Omental fat pad (tissue), 3 donors: ENCODE measurements at regions not wholly inside any gene's neighbourhood (a gene's known extent, or its start where the extent isn't known, plus 50 kb on each side); places are given as distances from the start of the nearest gene placed in this dataset.
"Not testable (repeated sequence)": the region's sequence is repeated elsewhere in the genome, so short reads cannot be mapped to it uniquely, and the experiment has no call there.

Source experiments
- ATAC-seq: fragments of 150-250 bp; one replicate; pipeline ENCODE4 v1.9.1; 2016; ENCODE audit warnings: mild to moderate bottlenecking, moderate library complexity; ENCODE audit not compliant: low FRiP score
- DNase-seq: peaks from one replicate; pipeline ENCODE4 v3.0.0-alpha.2; 2019; ENCODE audit warnings: low spot score
- TF ChIP-seq, protein P1 (sequence below), 3 donors: fragments of 450-650 bp; IDR thresholded peaks; one replicate each; pipeline ENCODE4 v1.5.1; 2016 to 2017; ENCODE audit warnings: antibody characterized with exemption in 3 of 3, mild to moderate bottlenecking in 3 of 3, moderate library complexity in 2 of 3

DNA sequence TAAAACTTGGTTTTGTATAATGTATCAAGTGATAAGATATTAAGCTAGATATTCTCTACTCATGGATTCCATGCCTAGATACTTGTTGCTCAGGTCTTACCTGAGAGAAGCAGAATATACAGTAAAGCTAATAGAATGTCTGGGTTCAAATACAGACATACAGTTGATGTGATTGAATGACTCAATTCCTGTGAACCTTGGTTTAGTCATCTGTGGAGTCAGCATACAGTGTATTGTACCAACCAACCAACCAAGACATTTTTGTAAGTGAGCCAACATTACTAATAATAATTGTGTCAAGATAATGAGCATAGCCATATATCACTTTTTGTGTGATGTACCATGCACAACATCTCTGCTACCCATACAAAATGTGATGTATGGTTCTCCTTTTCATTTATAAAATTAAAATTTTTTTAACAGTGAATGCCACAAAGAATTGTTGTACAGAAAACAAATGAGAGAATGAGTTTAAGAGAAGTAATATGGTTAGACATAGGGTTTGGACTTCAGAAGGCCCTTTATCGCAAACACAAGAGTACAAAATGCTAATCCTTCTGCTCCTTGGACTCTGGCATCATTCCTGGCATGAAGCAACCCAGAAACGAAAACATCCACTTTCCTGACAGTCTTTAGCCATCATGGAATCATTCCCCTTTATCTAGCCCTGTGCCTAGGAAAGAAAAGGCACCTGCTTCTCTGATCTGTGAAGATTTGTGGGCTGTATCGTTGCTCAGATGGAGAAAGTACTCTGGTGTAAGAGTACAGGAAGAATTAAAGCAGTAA is 977.2 kb upstream of the USP15 start:
- no peak for ATAC-seq
- TF ChIP-seq, protein P1, sequence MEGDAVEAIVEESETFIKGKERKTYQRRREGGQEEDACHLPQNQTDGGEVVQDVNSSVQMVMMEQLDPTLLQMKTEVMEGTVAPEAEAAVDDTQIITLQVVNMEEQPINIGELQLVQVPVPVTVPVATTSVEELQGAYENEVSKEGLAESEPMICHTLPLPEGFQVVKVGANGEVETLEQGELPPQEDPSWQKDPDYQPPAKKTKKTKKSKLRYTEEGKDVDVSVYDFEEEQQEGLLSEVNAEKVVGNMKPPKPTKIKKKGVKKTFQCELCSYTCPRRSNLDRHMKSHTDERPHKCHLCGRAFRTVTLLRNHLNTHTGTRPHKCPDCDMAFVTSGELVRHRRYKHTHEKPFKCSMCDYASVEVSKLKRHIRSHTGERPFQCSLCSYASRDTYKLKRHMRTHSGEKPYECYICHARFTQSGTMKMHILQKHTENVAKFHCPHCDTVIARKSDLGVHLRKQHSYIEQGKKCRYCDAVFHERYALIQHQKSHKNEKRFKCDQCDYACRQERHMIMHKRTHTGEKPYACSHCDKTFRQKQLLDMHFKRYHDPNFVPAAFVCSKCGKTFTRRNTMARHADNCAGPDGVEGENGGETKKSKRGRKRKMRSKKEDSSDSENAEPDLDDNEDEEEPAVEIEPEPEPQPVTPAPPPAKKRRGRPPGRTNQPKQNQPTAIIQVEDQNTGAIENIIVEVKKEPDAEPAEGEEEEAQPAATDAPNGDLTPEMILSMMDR (IDR thresholded peaks at IDR 0.05) = no peak
- DNase-seq = no peak

DNA sequence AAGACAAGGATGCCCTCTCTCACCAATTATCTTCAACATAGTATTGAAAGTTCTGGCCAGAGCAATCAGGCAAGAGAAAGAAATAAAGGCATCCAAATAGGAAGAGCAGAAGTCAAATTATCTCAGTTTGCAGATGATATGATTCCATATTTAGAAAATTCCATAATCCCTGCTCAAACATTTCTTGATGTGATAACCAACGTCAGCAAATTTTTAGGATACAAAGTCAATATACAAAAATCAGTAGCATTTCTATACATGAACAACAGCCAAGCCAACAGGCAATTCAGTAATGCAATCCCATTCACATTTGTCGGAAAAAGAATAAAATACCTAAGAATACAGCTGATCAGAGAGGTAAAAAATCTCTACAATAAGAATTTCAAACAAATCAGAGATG is 969.7 kb upstream of the USP15 start:
- DNase-seq (no peak), ATAC-seq (no peak)
- TF ChIP-seq, protein P1 (IDR thresholded peaks at IDR 0.05) = no peak

DNA sequence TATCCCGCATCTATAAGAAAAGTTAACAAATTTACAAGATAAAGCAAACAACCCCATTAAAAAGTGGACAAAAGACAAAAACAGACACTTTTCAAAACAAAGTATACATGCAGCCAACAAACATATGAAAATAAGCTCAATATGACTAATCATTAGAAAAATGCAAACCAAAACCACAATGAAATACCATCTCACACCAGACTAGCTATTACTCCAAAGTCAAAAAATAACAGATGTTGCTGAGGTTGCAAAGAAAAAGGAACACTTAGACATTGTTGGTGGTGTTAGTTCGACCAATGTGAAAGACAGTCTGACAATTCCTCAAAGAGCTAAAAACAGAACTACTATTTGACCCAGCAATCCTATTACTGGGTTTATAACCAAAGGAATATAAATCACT is 968.6 kb upstream of the USP15 start:
- DNase-seq (no peak), ATAC-seq (no peak)
- TF ChIP-seq, protein P1 (IDR thresholded peaks at IDR 0.05) = no peak

DNA sequence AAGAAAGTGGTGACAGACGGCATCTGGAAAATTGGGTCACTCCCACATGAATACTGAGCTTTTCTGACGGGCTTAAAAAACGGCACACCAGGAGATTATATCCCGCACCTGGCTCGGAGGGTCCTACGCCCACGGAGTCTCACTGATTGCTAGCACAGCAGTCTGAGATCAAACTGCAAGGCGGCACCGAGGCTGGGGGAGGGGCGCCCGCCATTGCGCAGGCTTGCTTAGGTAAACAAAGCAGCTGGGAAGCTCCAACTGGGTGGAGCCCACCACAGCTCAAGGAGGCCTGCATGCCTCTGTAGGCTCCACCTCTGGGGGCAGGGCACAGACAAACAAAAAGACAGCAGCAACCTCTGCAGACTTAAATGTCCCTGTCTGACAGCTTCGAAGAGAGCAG is 966.2 kb upstream of the USP15 start:
- ATAC-seq = not testable (repeated sequence)

DNA sequence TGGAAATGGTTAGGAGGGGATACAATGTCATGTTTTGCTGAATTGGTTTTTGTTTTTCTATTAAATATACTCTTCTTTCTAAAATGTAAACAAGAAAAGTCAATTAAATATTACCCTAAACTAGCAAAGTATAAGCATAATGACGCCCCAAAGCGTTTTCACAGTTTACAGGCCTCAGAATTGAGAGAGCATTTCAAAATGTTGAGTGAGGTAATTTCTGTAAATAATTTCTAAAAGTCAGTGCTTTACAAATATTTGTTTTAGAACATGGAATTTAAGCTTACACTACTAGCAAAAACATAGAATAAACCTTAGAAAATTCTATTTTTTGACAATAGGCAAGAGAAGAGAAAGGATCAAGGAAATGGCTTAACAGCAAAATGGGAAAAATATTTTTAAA is 958.4 kb upstream of the USP15 start:
- no peak for ATAC-seq
- TF ChIP-seq, protein P1 (IDR thresholded peaks at IDR 0.05) = no peak
- no peak for DNase-seq

More for the DNA sequence above, 966.2 kb upstream of the USP15 start:
- DNase-seq = not testable (repeated sequence)

DNA sequence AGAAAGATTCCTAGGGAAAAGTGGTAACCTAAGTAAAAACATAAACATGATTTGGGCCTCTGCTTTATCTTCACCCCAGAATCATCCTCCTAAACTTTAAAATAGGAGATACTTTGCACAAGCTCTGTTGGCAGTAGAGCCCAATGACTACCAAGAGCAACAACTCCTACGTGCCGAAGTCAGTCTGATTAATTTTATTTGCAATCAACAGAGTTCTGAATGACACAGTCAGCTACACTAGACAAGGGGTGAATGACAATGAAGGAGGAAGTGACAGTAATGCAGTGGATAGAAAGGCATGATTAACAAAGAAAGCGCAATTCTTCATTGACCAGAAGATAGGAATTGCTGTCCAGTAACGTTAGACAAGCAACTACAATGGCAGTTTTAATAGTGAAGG is 957.9 kb upstream of the USP15 start:
- DNase-seq (no peak), ATAC-seq (no peak)
- TF ChIP-seq, protein P1 (IDR thresholded peaks at IDR 0.05) = no peak

DNA sequence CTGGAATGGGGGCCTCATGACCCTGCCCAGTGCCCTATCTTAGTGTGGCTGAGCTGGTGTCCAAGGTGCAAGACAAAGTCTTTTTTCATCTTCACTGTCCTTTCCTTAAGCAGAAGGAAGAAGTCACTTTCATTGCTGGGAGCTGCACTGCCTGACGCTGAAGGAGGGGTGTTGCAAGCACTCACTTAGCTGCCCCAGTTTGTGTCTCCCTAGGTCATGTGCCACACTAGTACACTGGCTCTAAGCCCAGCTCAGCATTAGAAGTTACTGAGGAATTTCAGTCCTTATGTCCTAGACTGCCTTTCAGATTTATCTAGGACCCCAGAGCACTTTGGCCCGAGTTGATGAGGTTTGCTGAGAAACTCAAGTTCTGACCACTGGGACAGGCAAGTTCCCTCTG is 952.0 kb upstream of the USP15 start:
- ATAC-seq (no peak), DNase-seq (no peak)
- TF ChIP-seq, protein P1 (IDR thresholded peaks at IDR 0.05) = no peak
